ENCODE measurements at regions not wholly inside any gene's neighbourhood (a gene's known extent, or its start where the extent isn't known, plus 50 kb on each side); places are given as distances from the start of the nearest gene placed in this dataset.

DNA sequence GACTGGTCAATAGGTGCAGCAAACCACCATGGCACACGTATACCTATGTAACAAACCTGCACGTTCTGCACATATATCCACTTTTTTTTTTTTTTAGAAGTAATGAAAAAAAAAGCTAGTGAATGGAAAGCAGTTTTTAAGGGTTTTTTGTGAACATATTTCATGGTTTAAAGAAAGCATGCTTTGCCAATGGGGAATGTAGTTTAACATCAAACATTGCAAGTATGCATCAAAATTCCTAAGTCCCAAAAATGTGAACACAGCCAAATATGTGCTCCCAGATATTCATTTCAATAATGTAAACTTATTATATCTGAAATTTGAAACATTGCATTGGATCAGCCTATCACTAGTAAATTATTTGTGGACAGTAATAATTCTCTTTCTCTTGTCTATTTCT, 710.4 kb upstream of the FLRT2 start:
- Histone ChIP-seq H3K27ac (ENCODE audit: low read depth, low read length) (no peak overlapping the region), H3K9ac (ENCODE audit: low read length in 5 of 5) (no peak overlapping the region), H3K36me3 (ENCODE audit: control insufficient read depth in 5 of 5, insufficient read depth in 5 of 5, low read length in 5 of 5) (no peaks in the 10 kb centered on the region), H3K27me3 (ENCODE audit: control insufficient read depth in 5 of 5, insufficient read depth in 4 of 5, low read length in 5 of 5) (no peaks in the 10 kb centered on the region), H3K9me3 (ENCODE audit: control insufficient read depth in 5 of 5, low read length in 5 of 5) (no peaks in the 10 kb centered on the region), H3K4me1 (ENCODE audit: control insufficient read depth in 5 of 5, insufficient read depth in 5 of 5, low read length in 5 of 5) (no peaks in the 10 kb centered on the region), H3K4me3 (ENCODE audit: low read depth in 1 of 5, low read length in 5 of 5) (no peak overlapping the region)

DNA sequence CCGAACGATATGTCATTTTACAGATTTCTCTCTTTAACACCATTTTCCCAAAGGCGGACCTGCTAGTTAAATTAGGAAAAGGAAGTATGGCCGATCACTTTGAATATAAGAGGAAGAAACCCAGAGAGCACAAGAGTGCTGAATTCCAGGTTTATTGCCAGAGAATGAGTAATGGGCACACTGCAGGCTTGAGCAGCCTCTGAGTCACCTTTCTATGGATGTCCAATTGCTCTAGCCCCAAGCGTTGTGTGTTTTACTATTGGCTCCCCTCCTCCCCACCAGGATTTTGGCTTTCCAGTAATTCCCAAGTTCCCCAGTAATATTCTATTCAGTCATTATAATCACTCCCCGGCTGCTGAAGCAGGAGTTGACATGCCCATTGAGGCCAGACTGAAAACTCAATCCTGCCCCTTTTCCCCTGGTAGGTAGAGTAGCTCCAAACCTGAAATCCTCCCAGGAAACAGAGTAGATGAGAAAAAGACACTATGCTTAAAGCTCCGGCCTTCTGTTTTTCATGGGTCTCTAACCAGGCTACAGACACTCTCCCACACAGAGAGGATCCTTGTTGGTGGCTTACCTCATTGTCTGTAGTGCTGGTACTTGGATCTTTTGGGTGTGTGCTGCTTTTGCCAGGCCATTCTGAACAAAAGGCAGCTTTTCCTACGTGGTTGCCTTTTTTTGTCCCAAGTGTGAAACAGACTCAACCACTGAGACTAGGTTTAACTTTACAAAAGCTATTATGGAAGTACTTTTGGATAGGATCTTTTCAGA, 704.3 kb upstream of the FLRT2 start:
- H3K27me3 ChIP-seq (ENCODE audit: control insufficient read depth in 5 of 5, insufficient read depth in 4 of 5, low read length in 5 of 5), result no peaks in the 10 kb centered on the region
- H3K4me3 ChIP-seq (ENCODE audit: low read depth in 1 of 5, low read length in 5 of 5), result no peak overlapping the region
- H3K27ac ChIP-seq (ENCODE audit: low read depth, low read length), result no peak overlapping the region
- H3K9me3 ChIP-seq (ENCODE audit: control insufficient read depth in 5 of 5, low read length in 5 of 5), result peaks cover 0 to 2% (median 0%) of the 10 kb centered on the region in 5 donors
- no peaks in the 10 kb centered on the region for H3K36me3 ChIP-seq (ENCODE audit: control insufficient read depth in 5 of 5, insufficient read depth in 5 of 5, low read length in 5 of 5)
- H3K4me1 ChIP-seq (ENCODE audit: control insufficient read depth in 5 of 5, insufficient read depth in 5 of 5, low read length in 5 of 5), result no peaks in the 10 kb centered on the region
- H3K9ac ChIP-seq (ENCODE audit: low read length in 5 of 5), result no peak overlapping the region

GRCh38 chr14:84826294-84826693, 703.6 kb upstream of the FLRT2 start:
- no peak overlapping the region for H3K9ac ChIP-seq (ENCODE audit: low read length in 5 of 5)
- H3K36me3 ChIP-seq (ENCODE audit: control insufficient read depth in 5 of 5, insufficient read depth in 5 of 5, low read length in 5 of 5), result no peaks in the 10 kb centered on the region
- H3K9me3 ChIP-seq (ENCODE audit: control insufficient read depth in 5 of 5, low read length in 5 of 5), result peaks cover 0 to 2% (median 0%) of the 10 kb centered on the region in 5 donors
- H3K4me3 ChIP-seq (ENCODE audit: low read depth in 1 of 5, low read length in 5 of 5), result no peak overlapping the region
- no peak overlapping the region for H3K27ac ChIP-seq (ENCODE audit: low read depth, low read length)
- no peaks in the 10 kb centered on the region for H3K27me3 ChIP-seq (ENCODE audit: control insufficient read depth in 5 of 5, insufficient read depth in 4 of 5, low read length in 5 of 5)
- no peaks in the 10 kb centered on the region for H3K4me1 ChIP-seq (ENCODE audit: control insufficient read depth in 5 of 5, insufficient read depth in 5 of 5, low read length in 5 of 5)

DNA sequence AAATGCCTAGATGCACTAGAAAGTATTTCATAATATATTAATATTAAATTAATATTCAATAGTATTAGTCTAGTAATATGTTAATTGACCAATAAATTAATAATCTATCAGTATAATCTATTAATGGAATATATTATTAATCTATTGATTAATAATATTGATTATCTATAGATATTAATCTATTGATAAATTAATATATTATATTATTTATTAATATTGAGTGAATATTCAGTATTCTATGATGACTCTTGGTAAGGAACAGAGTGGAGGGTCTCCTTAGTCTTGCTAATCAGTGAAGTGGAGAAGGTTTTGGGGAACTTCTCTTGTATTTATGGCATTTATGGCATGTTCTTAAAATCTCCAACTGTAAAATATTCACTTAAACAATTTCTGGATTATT, 679.3 kb upstream of the FLRT2 start:
- Histone ChIP-seq H3K9ac (ENCODE audit: low read length in 5 of 5) (no peak overlapping the region), H3K27ac (ENCODE audit: low read depth, low read length) (no peak overlapping the region), H3K9me3 (ENCODE audit: control insufficient read depth in 5 of 5, low read length in 5 of 5) (peaks cover 0 to 5% (median 0%) of the 10 kb centered on the region in 5 donors), H3K4me1 (ENCODE audit: control insufficient read depth in 5 of 5, insufficient read depth in 5 of 5, low read length in 5 of 5) (peaks cover 0 to 6% (median 0%) of the 10 kb centered on the region in 5 donors), H3K36me3 (ENCODE audit: control insufficient read depth in 5 of 5, insufficient read depth in 5 of 5, low read length in 5 of 5) (no peaks in the 10 kb centered on the region), H3K27me3 (ENCODE audit: control insufficient read depth in 5 of 5, insufficient read depth in 4 of 5, low read length in 5 of 5) (no peaks in the 10 kb centered on the region), H3K4me3 (ENCODE audit: low read depth in 1 of 5, low read length in 5 of 5) (no peak overlapping the region)

- no peaks in the 10 kb centered on the region for H3K9me3 ChIP-seq (ENCODE audit: control insufficient read depth in 5 of 5, low read length in 5 of 5)
- no peak overlapping the region for H3K4me3 ChIP-seq (ENCODE audit: low read depth in 1 of 5, low read length in 5 of 5)
- H3K27me3 ChIP-seq (ENCODE audit: control insufficient read depth in 5 of 5, insufficient read depth in 4 of 5, low read length in 5 of 5), result no peaks in the 10 kb centered on the region
- peaks cover 0 to 22% (median 7%) of the 10 kb centered on the region in 5 donors for H3K4me1 ChIP-seq (ENCODE audit: control insufficient read depth in 5 of 5, insufficient read depth in 5 of 5, low read length in 5 of 5)
- H3K27ac ChIP-seq (ENCODE audit: low read depth, low read length), result no peak overlapping the region
- no peaks in the 10 kb centered on the region for H3K36me3 ChIP-seq (ENCODE audit: control insufficient read depth in 5 of 5, insufficient read depth in 5 of 5, low read length in 5 of 5)
- H3K9ac ChIP-seq (ENCODE audit: low read length in 5 of 5), result no peak overlapping the region
Observed at GRCh38 chr14:84856751-84857534, 673.0 kb upstream of the FLRT2 start.

GRCh38 chr14:84857571-84857970, 672.4 kb upstream of the FLRT2 start:
- no peak overlapping the region for H3K27ac ChIP-seq (ENCODE audit: low read depth, low read length)
- H3K9me3 ChIP-seq (ENCODE audit: control insufficient read depth in 5 of 5, low read length in 5 of 5), result no peaks in the 10 kb centered on the region
- H3K27me3 ChIP-seq (ENCODE audit: control insufficient read depth in 5 of 5, insufficient read depth in 4 of 5, low read length in 5 of 5), result no peaks in the 10 kb centered on the region
- no peak overlapping the region for H3K4me3 ChIP-seq (ENCODE audit: low read depth in 1 of 5, low read length in 5 of 5)
- H3K36me3 ChIP-seq (ENCODE audit: control insufficient read depth in 5 of 5, insufficient read depth in 5 of 5, low read length in 5 of 5), result no peaks in the 10 kb centered on the region
- H3K4me1 ChIP-seq (ENCODE audit: control insufficient read depth in 5 of 5, insufficient read depth in 5 of 5, low read length in 5 of 5), result peaks cover 0 to 22% (median 7%) of the 10 kb centered on the region in 5 donors
- no peak overlapping the region for H3K9ac ChIP-seq (ENCODE audit: low read length in 5 of 5)

DNA sequence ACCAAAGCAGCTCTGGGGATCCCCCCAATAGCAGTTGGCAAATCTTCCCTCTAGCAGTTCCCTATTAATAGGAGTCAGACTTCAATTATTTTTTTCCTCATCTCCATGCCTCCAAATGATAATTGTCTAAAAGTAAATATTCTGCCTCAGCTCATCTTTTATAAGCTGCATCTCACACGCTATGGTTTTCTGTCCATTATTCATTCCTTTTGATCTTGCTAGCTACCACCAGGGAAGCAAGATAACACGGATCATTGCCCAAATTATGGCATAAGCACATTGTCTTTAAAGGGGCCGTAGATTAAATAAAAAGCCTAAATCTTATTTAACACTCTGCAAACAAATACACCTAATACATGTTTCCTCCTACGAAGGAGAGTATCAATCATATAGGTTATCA, 670.8 kb upstream of the FLRT2 start:
- H3K27me3 ChIP-seq (ENCODE audit: control insufficient read depth in 5 of 5, insufficient read depth in 4 of 5, low read length in 5 of 5), result no peaks in the 10 kb centered on the region
- no peak overlapping the region for H3K27ac ChIP-seq (ENCODE audit: low read depth, low read length)
- peaks cover 0 to 22% (median 7%) of the 10 kb centered on the region in 5 donors for H3K4me1 ChIP-seq (ENCODE audit: control insufficient read depth in 5 of 5, insufficient read depth in 5 of 5, low read length in 5 of 5)
- no peaks in the 10 kb centered on the region for H3K9me3 ChIP-seq (ENCODE audit: control insufficient read depth in 5 of 5, low read length in 5 of 5)
- H3K36me3 ChIP-seq (ENCODE audit: control insufficient read depth in 5 of 5, insufficient read depth in 5 of 5, low read length in 5 of 5), result no peaks in the 10 kb centered on the region
- H3K9ac ChIP-seq (ENCODE audit: low read length in 5 of 5), result no peak overlapping the region
- no peak overlapping the region for H3K4me3 ChIP-seq (ENCODE audit: low read depth in 1 of 5, low read length in 5 of 5)

DNA sequence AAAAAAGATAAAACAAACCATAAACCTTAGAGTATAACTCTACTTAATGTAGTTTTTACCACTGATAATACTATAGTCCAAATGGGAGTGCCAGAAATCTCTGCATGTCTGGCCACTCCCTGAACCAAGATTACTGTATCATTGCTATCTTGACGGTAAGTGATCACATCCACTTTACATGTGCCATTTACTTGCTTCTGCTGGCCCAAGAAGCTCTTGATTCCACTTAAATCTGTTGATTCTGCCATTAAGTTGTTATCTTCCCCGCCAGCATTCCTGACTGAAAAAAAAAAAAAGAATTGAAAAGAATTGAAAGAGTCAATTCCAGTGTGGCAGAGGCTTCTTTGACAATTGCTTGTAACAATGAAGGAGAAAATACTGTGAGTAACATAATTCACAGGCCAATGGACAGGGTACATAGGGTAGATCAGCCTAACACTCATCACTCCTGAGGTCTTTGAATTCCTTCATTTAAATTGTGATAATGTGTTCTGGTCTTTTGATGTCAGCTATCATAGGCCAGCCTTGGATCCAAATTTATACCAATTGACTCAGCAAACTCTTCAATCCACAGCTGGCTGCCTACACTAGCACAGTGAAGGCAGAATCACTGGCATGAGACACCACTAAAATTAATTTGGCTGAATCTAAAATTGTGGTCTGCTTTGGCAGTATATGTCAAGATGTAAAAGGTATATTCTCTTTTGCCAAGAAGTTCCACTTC, 665.2 kb upstream of the FLRT2 start:
- no peak overlapping the region for H3K27ac ChIP-seq (ENCODE audit: low read depth, low read length)

GRCh38 chr14:84871734-84872133, 658.2 kb upstream of the FLRT2 start:
- Histone ChIP-seq H3K4me1 (ENCODE audit: control insufficient read depth in 5 of 5, insufficient read depth in 5 of 5, low read length in 5 of 5) (peaks cover 0 to 3% (median 0%) of the 10 kb centered on the region in 5 donors), H3K36me3 (ENCODE audit: control insufficient read depth in 5 of 5, insufficient read depth in 5 of 5, low read length in 5 of 5) (no peaks in the 10 kb centered on the region), H3K27ac (ENCODE audit: low read depth, low read length) (no peak overlapping the region), H3K27me3 (ENCODE audit: control insufficient read depth in 5 of 5, insufficient read depth in 4 of 5, low read length in 5 of 5) (no peaks in the 10 kb centered on the region), H3K9ac (ENCODE audit: low read length in 5 of 5) (no peak overlapping the region), H3K4me3 (ENCODE audit: low read depth in 1 of 5, low read length in 5 of 5) (no peak overlapping the region), H3K9me3 (ENCODE audit: control insufficient read depth in 5 of 5, low read length in 5 of 5) (peaks cover 0 to 4% (median 3%) of the 10 kb centered on the region in 5 donors)

More for the DNA sequence above, 665.2 kb upstream of the FLRT2 start:
- no peaks in the 10 kb centered on the region for H3K27me3 ChIP-seq (ENCODE audit: control insufficient read depth in 5 of 5, insufficient read depth in 4 of 5, low read length in 5 of 5)
- no peaks in the 10 kb centered on the region for H3K36me3 ChIP-seq (ENCODE audit: control insufficient read depth in 5 of 5, insufficient read depth in 5 of 5, low read length in 5 of 5)
- H3K9ac ChIP-seq (ENCODE audit: low read length in 5 of 5), result no peak overlapping the region
- peaks cover 0 to 3% (median 0%) of the 10 kb centered on the region in 5 donors for H3K4me1 ChIP-seq (ENCODE audit: control insufficient read depth in 5 of 5, insufficient read depth in 5 of 5, low read length in 5 of 5)
- no peak overlapping the region for H3K4me3 ChIP-seq (ENCODE audit: low read depth in 1 of 5, low read length in 5 of 5)
- H3K9me3 ChIP-seq (ENCODE audit: control insufficient read depth in 5 of 5, low read length in 5 of 5), result no peaks in the 10 kb centered on the region

DNA sequence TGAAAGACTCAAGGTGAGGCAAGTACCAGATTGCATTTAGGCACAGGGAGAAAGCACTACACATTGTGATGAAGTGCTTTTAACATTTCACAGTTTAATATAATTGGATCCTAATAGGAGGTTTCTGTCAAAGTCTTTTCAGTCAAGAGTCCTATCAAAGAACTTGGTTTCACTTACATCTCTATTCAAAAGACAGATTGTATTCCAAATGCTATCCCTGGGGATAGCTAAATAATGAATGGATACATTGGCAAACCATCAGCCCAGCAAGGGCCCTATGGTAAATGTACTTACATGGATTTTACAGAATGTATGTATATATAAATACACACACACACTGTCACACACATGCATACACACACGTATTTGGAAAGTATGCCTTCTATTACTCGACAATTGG, 655.5 kb upstream of the FLRT2 start:
- Histone ChIP-seq H3K4me1 (ENCODE audit: control insufficient read depth in 5 of 5, insufficient read depth in 5 of 5, low read length in 5 of 5) (no peaks in the 10 kb centered on the region), H3K9ac (ENCODE audit: low read length in 5 of 5) (no peak overlapping the region), H3K27me3 (ENCODE audit: control insufficient read depth in 5 of 5, insufficient read depth in 4 of 5, low read length in 5 of 5) (no peaks in the 10 kb centered on the region), H3K4me3 (ENCODE audit: low read depth in 1 of 5, low read length in 5 of 5) (no peak overlapping the region), H3K27ac (ENCODE audit: low read depth, low read length) (no peak overlapping the region), H3K36me3 (ENCODE audit: control insufficient read depth in 5 of 5, insufficient read depth in 5 of 5, low read length in 5 of 5) (no peaks in the 10 kb centered on the region), H3K9me3 (ENCODE audit: control insufficient read depth in 5 of 5, low read length in 5 of 5) (peaks cover 0 to 4% (median 3%) of the 10 kb centered on the region in 5 donors)
